GM12874 (cell line): ENCODE measurements at regions not wholly inside any gene's neighbourhood (a gene's known extent, or its start where the extent isn't known, plus 50 kb on each side); places are given as distances from the start of the nearest gene placed in this dataset.

ENCODE experiments used
- TF ChIP-seq, protein P1 (sequence below): IDR thresholded peaks from 2 replicates; pipeline ENCODE4 v1.5.1; 2011; ENCODE audit warnings: low read depth, mild to moderate bottlenecking, control low read depth, low read length, moderate library complexity; ENCODE audit not compliant: insufficient read depth

DNA sequence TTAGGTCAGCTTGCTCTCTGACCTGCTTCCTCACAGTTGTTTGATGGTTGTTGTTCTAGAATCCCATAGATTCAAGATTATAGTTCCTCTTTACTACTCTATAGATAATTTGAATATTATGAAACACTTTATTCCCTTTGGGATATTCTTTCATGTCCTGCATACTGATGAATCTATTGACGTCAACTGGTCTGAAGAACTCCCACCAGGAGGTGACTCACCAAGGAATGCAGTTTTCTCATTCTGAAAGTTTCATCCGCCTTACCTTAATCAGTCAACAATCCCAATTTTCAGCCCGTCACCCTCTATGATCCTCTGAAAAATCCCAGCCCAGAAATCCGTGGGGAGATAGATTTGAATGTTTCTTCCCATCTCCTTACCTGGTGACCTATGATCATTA lies 834.1 kb upstream of the PRMT6 start:
- TF ChIP-seq, protein P1, sequence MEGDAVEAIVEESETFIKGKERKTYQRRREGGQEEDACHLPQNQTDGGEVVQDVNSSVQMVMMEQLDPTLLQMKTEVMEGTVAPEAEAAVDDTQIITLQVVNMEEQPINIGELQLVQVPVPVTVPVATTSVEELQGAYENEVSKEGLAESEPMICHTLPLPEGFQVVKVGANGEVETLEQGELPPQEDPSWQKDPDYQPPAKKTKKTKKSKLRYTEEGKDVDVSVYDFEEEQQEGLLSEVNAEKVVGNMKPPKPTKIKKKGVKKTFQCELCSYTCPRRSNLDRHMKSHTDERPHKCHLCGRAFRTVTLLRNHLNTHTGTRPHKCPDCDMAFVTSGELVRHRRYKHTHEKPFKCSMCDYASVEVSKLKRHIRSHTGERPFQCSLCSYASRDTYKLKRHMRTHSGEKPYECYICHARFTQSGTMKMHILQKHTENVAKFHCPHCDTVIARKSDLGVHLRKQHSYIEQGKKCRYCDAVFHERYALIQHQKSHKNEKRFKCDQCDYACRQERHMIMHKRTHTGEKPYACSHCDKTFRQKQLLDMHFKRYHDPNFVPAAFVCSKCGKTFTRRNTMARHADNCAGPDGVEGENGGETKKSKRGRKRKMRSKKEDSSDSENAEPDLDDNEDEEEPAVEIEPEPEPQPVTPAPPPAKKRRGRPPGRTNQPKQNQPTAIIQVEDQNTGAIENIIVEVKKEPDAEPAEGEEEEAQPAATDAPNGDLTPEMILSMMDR, result no peak

DNA sequence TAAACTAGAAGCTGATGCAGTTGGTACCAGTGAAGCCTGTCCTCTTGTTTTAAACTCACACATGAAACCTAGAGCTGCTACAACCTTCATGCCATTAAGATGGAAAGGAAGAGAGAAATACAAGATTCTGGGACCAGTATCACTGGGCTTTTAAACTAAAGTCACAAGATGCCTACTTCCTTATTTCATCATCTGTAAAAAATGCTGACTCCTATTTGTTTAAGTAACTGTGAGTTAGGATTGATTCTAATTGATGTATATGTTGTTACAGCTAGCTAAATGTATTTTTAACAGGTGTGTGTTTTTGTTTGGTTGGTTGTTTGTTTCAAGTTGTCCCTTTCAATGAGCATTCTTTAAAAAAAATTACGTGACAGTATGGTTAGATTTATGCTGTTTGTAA lies 833.3 kb upstream of the PRMT6 start:
- TF ChIP-seq, protein P1, result no peak

DNA sequence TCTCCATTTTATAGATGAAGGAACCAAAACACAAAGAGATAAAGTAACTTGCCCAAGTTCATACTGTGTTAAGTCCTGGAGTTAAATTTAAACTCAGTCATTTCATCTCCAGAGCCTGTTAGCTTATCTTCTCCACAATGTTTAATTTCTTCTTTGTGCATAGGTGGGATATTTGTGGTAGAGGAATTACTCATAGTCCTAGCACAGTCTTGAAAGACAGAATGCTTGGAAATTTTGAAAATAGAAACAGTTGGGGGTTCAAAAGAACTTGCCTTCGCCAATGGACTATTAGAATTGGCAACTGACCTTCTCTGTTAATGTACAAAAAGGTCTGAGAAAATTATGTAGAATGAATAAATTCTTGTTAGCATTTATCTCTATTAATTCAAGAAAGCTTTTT lies 832.0 kb upstream of the PRMT6 start:
- TF ChIP-seq, protein P1, result no peak

DNA sequence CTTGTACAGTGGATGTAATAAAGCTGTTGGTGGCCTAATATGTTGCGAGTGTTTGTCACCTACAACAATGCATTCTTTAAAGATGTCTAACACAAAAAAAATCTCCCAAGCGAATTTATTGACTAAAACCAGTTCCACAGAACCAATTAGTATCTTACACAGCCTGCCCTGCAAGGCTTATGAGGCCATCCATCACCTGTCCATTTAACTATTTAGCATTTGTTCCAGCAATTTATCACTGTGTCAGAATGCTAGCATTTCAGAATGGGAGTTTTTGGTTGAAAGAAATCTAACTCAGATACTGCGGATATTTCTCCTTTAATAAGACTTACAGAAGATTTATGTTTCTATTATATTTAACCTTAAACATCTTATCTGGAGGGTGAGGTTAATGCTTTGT lies 831.1 kb upstream of the PRMT6 start:
- TF ChIP-seq, protein P1, result no peak

DNA sequence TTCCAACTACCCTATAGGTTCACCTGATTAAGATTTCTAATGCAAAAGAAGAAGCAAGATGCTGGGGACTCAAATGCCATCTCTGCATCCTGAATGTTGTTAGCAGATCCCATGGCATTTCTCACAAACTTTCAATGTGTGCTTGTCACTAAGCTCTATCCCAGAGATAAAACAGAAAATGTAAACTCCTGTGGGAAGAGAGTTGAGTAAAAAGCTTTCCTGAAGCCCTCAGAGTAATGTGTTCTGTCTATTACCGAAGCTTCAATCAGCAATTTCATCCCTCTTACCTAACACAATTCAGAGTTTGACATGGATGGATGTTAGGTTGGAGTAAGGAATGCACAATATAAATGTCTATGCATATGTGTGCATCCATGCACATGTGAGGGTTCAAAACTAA lies 829.9 kb upstream of the PRMT6 start:
- TF ChIP-seq, protein P1, result no peak

DNA sequence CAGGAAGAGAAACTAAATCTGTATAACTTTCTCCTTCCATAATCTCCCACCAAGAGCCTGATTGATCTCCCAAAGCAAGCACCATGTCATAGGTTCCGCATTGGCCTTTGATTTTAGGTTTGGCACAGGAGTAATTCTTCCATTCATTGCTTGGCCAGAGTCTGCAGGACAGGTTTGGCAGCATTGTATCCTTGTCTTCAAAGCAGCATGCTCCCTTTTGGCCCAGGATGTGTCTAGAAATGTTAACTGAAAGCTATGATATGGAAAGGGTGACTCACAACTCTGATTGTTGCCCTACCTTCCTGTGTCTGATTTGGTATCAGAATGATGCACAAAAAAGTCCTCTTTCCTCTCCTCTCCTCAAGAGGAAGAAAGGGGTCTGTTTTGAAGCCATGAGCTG lies 824.3 kb upstream of the PRMT6 start:
- TF ChIP-seq, protein P1, result no peak

DNA sequence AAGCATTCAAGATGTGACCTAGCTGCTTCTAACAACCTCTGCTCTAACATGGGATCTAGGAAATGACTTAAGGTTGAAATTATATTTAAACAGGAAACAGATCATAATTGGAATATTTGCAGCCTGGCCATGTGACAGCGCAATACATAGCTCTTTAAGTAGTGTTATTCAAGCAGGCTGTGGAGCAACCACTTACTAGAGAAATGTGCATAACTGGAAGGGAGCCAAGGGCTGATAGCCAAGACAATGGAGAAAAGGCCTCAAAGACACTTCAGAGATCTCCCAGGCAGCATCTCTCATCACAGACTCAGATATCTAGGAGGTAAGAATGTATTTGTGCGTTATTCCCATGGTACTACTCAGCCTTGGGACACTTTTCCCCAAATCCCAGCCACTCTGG lies 823.0 kb upstream of the PRMT6 start:
- TF ChIP-seq, protein P1, result no peak

DNA sequence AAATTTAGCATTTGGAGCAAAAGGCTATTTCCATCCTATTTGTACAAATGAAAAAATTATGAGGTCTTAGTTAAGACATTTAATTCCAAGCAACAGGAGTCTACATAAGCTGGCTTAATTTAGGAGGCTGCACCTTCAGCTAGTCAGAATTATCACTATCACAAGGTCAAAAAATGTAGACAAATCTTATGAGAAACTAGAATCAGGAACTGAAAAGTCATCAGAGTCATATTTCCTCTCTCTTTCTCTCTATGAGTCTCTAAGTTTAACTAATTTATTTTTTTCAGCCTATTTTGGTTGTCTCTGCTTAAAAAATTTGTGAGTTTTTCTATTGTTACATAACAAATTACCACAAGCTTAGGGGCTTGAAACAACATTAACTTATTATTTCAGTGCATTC lies 807.1 kb upstream of the PRMT6 start:
- TF ChIP-seq, protein P1, result no peak
